Panc1 (cell line): ENCODE measurements at regions not wholly inside any gene's neighbourhood (a gene's known extent, or its start where the extent isn't known, plus 50 kb on each side); places are given as distances from the start of the nearest gene placed in this dataset.

Experiments
- CTCF ChIP-seq: fragments of 450-650 bp; IDR thresholded peaks from 2 replicates; pipeline ENCODE4 v1.5.1; 2017; ENCODE audit warnings: mild to moderate bottlenecking
- POLR2AphosphoS5 ChIP-seq: IDR thresholded peaks from 2 replicates; pipeline ENCODE4 v1.6.1; 2012; ENCODE audit warnings: mild to moderate bottlenecking, low read depth, low read length, moderate library complexity
- SIN3A ChIP-seq: IDR thresholded peaks from 2 replicates; pipeline ENCODE4 v1.6.1; 2012; ENCODE audit warnings: low read depth, mild to moderate bottlenecking, low read length, moderate library complexity, borderline replicate concordance; ENCODE audit not compliant: insufficient read depth
- TCF7L2 ChIP-seq: IDR thresholded peaks from 2 replicates; pipeline ENCODE4 v1.6.1; 2011; ENCODE audit warnings: mild to moderate bottlenecking, low read depth, low read length, inconsistent platforms
- TF ChIP-seq, protein P1 (sequence below), 2 experiments: IDR thresholded peaks; 2 replicates each; pipeline ENCODE4 v1.6.1; 2011 to 2012; ENCODE audit warnings: low read depth in 2 of 2, control low read depth in 1 of 2, low read length in 1 of 2, mild to moderate bottlenecking in 1 of 2, moderate library complexity in 1 of 2; ENCODE audit not compliant: insufficient read depth in 1 of 2

- TF ChIP-seq CTCF (no peak), POLR2AphosphoS5 (no peak), SIN3A (no peak), TCF7L2 (no peak)
- TF ChIP-seq, protein P1, sequence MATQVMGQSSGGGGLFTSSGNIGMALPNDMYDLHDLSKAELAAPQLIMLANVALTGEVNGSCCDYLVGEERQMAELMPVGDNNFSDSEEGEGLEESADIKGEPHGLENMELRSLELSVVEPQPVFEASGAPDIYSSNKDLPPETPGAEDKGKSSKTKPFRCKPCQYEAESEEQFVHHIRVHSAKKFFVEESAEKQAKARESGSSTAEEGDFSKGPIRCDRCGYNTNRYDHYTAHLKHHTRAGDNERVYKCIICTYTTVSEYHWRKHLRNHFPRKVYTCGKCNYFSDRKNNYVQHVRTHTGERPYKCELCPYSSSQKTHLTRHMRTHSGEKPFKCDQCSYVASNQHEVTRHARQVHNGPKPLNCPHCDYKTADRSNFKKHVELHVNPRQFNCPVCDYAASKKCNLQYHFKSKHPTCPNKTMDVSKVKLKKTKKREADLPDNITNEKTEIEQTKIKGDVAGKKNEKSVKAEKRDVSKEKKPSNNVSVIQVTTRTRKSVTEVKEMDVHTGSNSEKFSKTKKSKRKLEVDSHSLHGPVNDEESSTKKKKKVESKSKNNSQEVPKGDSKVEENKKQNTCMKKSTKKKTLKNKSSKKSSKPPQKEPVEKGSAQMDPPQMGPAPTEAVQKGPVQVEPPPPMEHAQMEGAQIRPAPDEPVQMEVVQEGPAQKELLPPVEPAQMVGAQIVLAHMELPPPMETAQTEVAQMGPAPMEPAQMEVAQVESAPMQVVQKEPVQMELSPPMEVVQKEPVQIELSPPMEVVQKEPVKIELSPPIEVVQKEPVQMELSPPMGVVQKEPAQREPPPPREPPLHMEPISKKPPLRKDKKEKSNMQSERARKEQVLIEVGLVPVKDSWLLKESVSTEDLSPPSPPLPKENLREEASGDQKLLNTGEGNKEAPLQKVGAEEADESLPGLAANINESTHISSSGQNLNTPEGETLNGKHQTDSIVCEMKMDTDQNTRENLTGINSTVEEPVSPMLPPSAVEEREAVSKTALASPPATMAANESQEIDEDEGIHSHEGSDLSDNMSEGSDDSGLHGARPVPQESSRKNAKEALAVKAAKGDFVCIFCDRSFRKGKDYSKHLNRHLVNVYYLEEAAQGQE (IDR thresholded peaks at IDR 0.05; ENCODE audit: insufficient read depth in 1 of 2, low read depth in 2 of 2, low read length in 1 of 2), result no peak
Observed at GRCh38 chr2:123116595-123116994, 908.5 kb upstream of the CNTNAP5 start.
